Occipital lobe (tissue), 1 donor: ENCODE measurements at regions not wholly inside any gene's neighbourhood (a gene's known extent, or its start where the extent isn't known, plus 50 kb on each side); places are given as distances from the start of the nearest gene placed in this dataset.
"Not testable (repeated sequence)": the region's sequence is repeated elsewhere in the genome, so short reads cannot be mapped to it uniquely, and the experiment has no call there.

Experiments used
- DNase-seq: peaks from one replicate; lab custom pipeline; 2025; lab: John Stamatoyannopoulos, UW

GRCh38 chr3:153897025-153897723 is 224.0 kb upstream of the ARHGEF26 start:
- no peak for DNase-seq

DNA sequence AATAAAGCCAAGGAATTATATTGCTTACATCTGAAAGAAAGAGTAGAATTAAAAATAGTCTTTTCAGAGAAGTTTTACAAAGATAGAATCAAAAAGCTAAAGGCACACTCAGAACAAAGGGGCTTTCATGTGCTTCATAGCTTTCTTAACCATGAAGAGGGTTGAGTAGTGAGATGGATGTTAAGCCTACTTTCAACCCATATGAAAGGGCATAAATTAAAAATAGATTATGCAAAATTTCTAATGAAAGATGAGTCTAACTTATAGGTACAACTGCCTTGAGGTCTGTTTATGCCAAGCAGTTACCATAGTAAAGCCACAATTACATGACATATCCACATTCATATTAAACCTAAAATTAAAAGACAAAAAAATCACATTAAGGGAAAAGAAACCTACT is 223.3 kb upstream of the ARHGEF26 start:
- no peak for DNase-seq

DNA sequence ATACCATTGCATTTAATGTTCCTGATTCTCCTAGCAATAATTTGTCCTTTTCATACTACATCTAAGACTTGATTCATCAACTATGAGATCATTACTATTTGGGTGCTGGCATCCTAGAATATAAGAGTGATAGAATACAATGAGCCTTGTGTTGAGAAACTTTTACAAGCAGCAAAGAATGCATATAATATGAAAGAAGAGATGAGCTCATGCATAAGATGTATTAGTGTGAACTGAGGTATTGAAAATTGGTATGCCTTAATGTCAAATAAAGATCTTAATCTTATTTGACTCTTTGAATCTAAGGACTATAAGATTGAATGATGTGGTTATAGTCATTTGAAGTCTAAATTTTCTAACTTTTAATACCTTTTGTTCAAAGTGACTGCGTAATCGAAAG is 220.0 kb upstream of the ARHGEF26 start:
- no peak for DNase-seq

DNA sequence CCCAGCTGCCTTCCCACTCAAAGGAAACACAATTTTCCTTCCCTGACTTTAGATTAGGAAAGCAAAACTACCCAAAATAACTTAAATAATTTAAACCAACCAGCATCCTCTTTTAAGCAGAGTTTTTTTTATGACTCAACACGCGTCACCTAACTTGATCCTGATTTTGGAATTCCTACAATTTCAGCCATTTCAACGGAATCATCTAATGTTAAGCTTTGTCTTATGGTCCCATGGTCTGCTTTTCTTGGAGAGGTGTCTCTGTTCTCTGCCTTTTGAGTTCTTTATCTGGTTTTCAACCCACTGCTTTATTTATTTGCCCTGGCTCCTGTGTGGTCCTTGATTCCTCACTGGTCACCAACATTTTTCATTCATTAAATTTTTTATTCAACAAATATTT is 219.2 kb upstream of the ARHGEF26 start:
- no peak for DNase-seq

- DNase-seq: no peak
These were observed 217.8 kb upstream of the ARHGEF26 start for GRCh38 chr3:153903430-153903829.

DNA sequence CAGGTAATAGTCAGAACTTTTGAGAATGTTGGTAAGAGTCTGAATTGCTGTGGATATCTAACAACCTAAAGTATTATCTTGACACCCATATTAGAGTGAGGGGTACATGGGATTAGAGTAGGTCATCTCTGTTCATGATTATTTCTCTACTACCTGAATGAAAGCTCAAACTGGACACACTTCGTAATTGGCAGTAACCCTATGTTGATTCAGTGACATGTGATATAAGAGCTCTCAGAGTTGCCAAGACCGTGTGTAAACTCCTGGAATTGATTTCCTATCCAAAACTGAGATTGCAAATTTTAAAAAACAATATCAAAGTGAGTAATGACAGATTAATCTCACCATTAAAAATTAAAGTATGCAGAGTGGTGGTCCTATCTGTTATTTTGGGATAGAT is 214.8 kb upstream of the ARHGEF26 start:
- DNase-seq: no peak

GRCh38 chr3:153910387-153910786 is 210.8 kb upstream of the ARHGEF26 start:
- no peak for DNase-seq

- DNase-seq: no peak
These were observed 210.1 kb upstream of the ARHGEF26 start for GRCh38 chr3:153911116-153911515.

DNA sequence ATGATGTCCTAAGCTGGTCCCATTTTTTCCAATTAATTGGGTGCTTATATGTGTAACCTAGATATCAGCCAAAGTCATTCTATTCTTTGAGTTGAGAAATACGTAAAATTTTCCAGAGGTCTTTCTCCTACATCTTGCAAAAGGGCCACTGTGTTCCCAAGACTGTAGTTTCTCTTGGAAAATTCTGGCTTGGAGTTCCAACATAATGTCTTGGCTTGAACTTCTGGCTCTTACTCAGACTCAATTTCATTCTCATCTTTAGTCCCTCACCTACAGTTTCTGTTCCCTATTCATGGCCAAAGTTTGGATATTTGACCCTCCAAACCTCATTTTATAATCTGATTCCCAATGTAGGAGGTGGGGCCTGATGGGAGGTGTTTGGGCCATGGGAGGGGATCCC is 201.4 kb upstream of the ARHGEF26 start:
- DNase-seq: no peak

DNA sequence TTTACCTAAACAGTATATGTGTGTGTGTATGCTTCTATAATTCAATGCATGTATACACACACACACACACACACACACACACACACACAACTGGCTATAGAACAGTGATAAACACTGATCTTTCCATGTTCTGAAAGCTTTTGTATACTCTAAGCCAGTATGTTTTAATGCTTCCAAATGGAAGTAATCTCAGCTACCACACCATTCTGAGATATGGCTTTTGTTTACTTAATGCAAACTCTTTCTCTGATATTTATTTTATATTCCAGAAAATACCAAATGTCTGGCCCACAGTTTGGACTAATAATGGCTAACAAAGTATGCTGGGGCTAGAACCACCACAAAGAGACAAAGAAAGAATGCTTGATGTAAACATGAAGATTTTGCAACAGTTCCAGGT is 199.4 kb upstream of the ARHGEF26 start:
- DNase-seq: no peak

DNA sequence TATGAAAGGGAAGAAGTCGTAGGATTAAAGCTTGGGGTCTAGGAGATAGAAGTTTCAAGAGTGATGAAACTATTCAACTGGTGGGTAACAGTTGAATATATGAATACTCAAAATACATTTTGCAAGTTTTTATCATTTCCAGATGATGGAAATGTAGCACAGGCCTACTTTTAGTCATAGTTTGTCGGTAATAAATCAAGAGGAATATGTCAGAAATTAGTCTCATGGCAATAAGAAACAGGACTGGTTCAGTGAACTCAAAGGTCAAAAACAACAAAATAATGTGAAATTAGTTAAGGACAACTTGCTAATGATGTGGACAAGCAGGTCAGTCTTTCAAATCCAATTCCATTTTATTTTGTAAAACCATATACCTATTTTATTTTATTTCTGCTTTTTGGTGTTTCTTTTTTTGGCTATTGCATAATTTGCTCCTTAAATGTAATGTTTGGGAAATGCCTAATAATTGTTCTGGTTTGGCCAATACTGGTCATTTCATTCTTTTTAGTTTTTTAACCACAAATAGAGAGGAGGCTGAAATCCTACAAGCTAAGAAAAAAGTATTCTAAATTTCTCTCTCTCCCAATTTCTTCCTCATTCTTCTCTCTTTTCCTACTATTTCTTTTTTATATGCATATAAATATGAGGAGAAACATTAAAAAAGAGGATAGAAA is 195.2 kb upstream of the ARHGEF26 start:
- DNase-seq: no peak

DNA sequence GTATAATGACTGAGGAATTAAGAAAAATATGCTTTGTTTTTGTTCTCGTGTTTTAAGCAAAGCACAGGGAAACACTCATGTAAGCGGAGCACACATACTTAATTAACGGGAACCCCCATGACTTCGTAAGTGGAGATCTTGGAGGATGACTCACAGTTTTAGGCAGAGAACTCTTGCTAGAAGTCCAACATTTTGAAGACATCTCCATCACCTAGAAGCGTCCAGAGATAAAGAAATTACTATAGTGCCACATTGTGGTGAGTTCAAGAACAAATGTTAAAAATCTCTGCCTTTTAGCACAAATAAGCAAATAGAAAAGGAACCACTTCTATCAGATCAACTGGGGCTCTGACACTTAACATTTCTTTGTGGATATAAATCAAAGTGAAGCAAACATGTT is 194.1 kb upstream of the ARHGEF26 start:
- DNase-seq: no peak

GRCh38 chr3:153928851-153929250 is 192.3 kb upstream of the ARHGEF26 start:
- DNase-seq: no peak

DNA sequence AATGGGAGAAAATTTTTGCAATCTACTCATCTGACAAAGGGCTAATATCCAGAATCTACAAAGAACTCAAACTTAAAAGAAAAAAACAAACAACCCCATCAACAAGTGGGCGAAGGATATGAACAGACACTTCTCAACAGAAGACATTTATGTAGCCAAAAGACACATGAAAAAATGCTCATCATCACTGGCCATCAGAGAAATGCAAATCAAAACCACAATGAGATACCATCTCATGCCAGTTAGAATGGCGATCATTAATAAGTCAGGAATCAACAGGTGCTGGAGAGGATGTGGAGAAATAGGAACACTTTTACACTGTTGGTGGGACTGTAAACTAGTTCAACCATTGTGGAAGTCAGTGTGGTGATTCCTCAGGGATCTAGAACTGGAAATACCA is 187.7 kb upstream of the ARHGEF26 start:
- DNase-seq: not testable (repeated sequence)

- DNase-seq: no peak
These were observed 177.1 kb upstream of the ARHGEF26 start for GRCh38 chr3:153944084-153944483.

DNA sequence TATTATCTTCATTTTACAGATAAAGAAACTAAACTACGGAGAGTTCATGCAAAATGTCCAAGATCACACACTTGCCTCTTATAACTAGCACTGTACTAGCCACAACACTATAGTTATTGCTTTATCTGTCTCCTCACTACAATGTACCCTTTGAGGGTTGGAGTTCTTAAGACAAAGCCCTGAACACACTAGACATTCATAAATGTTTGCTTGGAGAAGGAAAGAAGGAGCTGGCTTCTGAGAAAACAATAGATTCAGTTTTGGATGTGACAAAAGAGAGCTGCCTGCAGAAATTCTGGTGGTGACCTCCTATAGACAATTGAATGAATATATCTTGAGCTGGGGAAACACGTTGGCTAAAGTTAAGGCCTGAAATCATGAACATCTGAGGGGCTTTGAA is 169.9 kb upstream of the ARHGEF26 start:
- no peak for DNase-seq

GRCh38 chr3:153952091-153952490 is 169.1 kb upstream of the ARHGEF26 start:
- no peak for DNase-seq

DNA sequence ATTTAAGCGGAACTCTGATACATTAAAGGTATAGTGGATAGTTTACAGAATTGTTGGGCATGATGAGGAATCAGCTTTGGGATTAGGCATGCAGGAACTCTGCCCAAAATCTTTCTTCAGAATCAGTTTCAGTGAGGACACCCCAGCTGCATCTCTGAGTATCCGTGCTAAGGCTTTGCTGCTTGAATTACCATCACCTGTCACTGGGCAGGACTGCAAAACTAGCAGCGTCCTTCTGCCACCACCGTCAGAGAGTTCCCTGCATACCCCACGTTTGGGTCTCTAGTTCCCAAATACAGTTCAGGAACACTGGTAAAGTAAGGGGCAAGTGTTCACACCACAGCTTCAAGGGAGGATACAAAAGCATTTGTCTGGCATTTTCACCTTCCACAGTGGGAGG is 164.6 kb upstream of the ARHGEF26 start:
- no peak for DNase-seq

- DNase-seq: no peak
These were observed 163.8 kb upstream of the ARHGEF26 start for GRCh38 chr3:153957421-153957820.

GRCh38 chr3:153958635-153959595 is 162.3 kb upstream of the ARHGEF26 start:
- no peak for DNase-seq

GRCh38 chr3:153960458-153961074 is 160.6 kb upstream of the ARHGEF26 start:
- DNase-seq: no peak

- DNase-seq: no peak
These were observed 159.7 kb upstream of the ARHGEF26 start for GRCh38 chr3:153961494-153961893.
